ENCODE measurements at regions not wholly inside any gene's neighbourhood (a gene's known extent, or its start where the extent isn't known, plus 50 kb on each side); places are given as distances from the start of the nearest gene placed in this dataset.

- TF ChIP-seq POLR2A (IDR thresholded peaks at IDR 0.05; ENCODE audit: low read length) (no peak), MAX (IDR thresholded peaks at IDR 0.05) (no peak), REST (IDR thresholded peaks at IDR 0.05) (no peak), CTCF (IDR thresholded peaks at IDR 0.05) (no peak), ESRRA (IDR thresholded peaks at IDR 0.05; ENCODE audit: borderline replicate concordance, low read length) (no peak), JUN (IDR thresholded peaks at IDR 0.05) (no peak), SMC3 (IDR thresholded peaks at IDR 0.05) (no peak), MAZ (IDR thresholded peaks at IDR 0.05; ENCODE audit: borderline replicate concordance, low read depth, low read length) (no peak), CHD2 (IDR thresholded peaks at IDR 0.05; ENCODE audit: low read length, partially characterized antibody) (no peak), PHF8 (IDR thresholded peaks at IDR 0.05; ENCODE audit: borderline replicate concordance, low read depth) (no peak), BHLHE40 (IDR thresholded peaks at IDR 0.05; ENCODE audit: low read depth, low read length) (no peak), GATA3 (IDR thresholded peaks at IDR 0.05; ENCODE audit: borderline replicate concordance) (no peak), HOXA7 (CRISPR knock-in tag; IDR thresholded peaks at IDR 0.05) (no peak), NPAS2 (CRISPR knock-in tag; IDR thresholded peaks at IDR 0.05; ENCODE audit: borderline replicate concordance) (no peak)
Observed at GRCh38 chr3:153448151-153448829, 286.3 kb downstream of the RAP2B start.

All from A549 (cell line).